Omental fat pad (tissue), 3 donors: ENCODE measurements at regions not wholly inside any gene's neighbourhood (a gene's known extent, or its start where the extent isn't known, plus 50 kb on each side); places are given as distances from the start of the nearest gene placed in this dataset.
"Not testable (repeated sequence)": the region's sequence is repeated elsewhere in the genome, so short reads cannot be mapped to it uniquely, and the experiment has no call there.

ENCODE experiments used
- ATAC-seq: fragments of 150-250 bp; one replicate; pipeline ENCODE4 v1.9.1; 2016; ENCODE audit warnings: mild to moderate bottlenecking, moderate library complexity; ENCODE audit not compliant: low FRiP score
- DNase-seq: peaks from one replicate; pipeline ENCODE4 v3.0.0-alpha.2; 2019; ENCODE audit warnings: low spot score
- TF ChIP-seq, protein P1 (sequence below), 3 donors: fragments of 450-650 bp; IDR thresholded peaks; one replicate each; pipeline ENCODE4 v1.5.1; 2016 to 2017; ENCODE audit warnings: antibody characterized with exemption in 3 of 3, mild to moderate bottlenecking in 3 of 3, moderate library complexity in 2 of 3

DNA sequence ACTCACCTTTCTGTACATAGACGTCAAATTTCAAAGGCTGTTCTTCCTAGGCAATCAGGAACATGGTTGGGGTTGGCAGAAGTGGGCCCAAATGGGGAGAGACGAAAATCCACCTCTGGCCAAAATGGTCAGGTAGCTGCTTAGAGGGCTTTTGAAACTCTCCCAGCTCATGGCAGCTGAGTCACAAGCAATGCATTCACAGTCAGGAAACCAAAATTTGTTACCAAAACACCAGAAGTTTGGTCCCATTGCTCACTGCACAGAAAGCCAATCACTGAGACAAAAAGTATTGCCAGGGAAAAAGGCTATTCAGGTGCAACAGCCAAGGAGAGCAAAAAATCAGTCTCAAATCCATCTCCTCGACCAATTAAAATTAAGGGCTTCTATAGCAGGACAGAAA lies 539.6 kb upstream of the CCDC54 start:
- DNase-seq (no peak), ATAC-seq (no peak)
- TF ChIP-seq, protein P1, sequence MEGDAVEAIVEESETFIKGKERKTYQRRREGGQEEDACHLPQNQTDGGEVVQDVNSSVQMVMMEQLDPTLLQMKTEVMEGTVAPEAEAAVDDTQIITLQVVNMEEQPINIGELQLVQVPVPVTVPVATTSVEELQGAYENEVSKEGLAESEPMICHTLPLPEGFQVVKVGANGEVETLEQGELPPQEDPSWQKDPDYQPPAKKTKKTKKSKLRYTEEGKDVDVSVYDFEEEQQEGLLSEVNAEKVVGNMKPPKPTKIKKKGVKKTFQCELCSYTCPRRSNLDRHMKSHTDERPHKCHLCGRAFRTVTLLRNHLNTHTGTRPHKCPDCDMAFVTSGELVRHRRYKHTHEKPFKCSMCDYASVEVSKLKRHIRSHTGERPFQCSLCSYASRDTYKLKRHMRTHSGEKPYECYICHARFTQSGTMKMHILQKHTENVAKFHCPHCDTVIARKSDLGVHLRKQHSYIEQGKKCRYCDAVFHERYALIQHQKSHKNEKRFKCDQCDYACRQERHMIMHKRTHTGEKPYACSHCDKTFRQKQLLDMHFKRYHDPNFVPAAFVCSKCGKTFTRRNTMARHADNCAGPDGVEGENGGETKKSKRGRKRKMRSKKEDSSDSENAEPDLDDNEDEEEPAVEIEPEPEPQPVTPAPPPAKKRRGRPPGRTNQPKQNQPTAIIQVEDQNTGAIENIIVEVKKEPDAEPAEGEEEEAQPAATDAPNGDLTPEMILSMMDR (IDR thresholded peaks at IDR 0.05) = no peak

GRCh38 chr3:106839576-106840280 lies 537.5 kb upstream of the CCDC54 start:
- ATAC-seq = no peak

DNA sequence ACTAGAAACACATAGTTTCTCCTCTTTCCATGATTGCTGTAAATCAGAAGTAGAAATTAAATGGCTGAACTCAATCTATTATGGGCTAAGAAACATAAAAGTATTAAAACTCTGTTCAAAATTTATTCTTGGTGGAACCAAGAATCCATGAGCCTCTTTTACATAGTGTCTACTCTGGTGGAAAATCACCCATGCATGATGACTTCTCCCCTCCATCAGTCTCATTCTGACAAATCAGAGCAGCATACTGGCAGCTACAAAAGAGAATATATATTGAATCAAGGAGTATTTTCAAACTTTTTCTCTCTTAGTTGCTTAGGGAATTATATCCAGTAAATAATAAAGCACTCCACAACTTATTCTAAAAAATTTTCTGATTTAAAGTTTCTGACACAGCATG lies 536.9 kb upstream of the CCDC54 start:
- TF ChIP-seq, protein P1 (IDR thresholded peaks at IDR 0.05) = no peak
- no peak for DNase-seq
- ATAC-seq = no peak

More at GRCh38 chr3:106839576-106840280, 537.5 kb upstream of the CCDC54 start:
- TF ChIP-seq, protein P1 (IDR thresholded peaks at IDR 0.05) = no peak
- DNase-seq = no peak

DNA sequence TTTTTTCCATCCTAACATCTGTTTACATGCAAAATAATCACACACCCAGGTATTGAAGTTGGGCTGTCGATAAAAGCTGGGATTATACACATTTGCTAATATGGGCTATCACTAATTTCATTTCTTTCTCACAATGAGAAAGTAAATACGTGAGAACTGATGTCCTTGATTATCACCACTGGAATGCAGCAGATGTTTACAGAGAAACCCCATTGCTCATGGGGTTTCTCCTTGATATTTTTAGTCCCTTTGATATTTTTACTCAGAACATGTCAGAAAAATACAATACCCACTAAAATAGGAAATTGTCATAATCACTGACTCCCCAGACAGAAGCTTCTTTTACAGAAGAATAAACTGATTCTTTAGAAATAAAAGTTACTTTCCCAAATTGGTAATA lies 535.1 kb upstream of the CCDC54 start:
- DNase-seq (no peak), ATAC-seq (no peak)
- TF ChIP-seq, protein P1 (IDR thresholded peaks at IDR 0.05) = no peak

- TF ChIP-seq, protein P1 (IDR thresholded peaks at IDR 0.05) = no peak
- no peak for DNase-seq
- ATAC-seq = no peak
These were observed 532.6 kb upstream of the CCDC54 start for GRCh38 chr3:106844638-106845037.

DNA sequence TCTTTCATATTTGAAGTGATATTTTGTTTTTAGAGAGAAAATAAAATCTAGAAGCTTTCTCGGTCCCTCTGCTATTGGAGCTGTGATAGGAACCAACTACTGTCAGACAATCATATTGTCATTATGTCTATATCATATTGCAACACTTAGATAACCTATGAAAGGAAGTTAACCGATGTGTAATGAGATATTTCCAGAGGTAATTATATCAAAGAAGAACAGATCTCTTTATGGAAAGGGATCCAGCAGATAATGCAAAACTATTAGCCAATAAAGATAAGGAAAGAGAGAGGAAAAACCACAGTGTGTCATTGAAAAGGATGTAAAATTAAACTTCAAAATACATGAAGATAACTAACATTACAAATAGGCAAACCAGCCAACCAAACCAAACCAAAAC lies 529.1 kb upstream of the CCDC54 start:
- ATAC-seq (no peak), DNase-seq (no peak)
- TF ChIP-seq, protein P1 (IDR thresholded peaks at IDR 0.05) = no peak

GRCh38 chr3:106850437-106850836 lies 526.8 kb upstream of the CCDC54 start:
- DNase-seq (no peak), ATAC-seq (no peak)
- TF ChIP-seq, protein P1 (IDR thresholded peaks at IDR 0.05) = no peak

DNA sequence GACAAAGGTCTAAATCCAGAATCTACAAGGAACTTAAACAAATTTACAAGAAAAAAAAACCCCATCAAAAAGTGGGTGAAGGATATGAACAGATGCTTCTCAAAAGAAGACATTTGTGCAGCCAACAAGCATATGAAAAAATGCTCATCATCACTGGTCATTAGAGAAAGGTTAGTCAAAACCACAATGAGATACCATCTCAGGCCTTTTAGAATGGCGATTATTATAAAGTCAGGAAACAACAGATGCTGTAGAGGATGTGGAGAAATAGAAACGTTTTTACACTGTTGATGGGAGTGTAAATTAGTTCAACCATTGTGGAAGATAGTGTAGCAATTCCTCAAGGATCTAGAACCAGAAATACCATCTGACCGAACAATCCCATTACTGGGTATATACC lies 518.9 kb upstream of the CCDC54 start:
- ATAC-seq, DNase-seq: not testable (repeated sequence)
